ENCODE measurements at regions not wholly inside any gene's neighbourhood (a gene's known extent, or its start where the extent isn't known, plus 50 kb on each side); places are given as distances from the start of the nearest gene placed in this dataset.

- intact Hi-C loops (cut with micrococcal nuclease; ENCODE audit: unreplicated experiment) = no loop called here
Observed at GRCh38 chr5:85182344-85182743, 797.7 kb upstream of the EDIL3 start.

GRCh38 chr5:85204289-85204688 lies 819.6 kb upstream of the EDIL3 start:
- ATAC-seq = no peak
- POLR2A ChIA-PET = no interaction called here
- Histone ChIP-seq H3K27ac (ENCODE audit: low read length) (no peak overlapping the region), H3K9me3 (ENCODE audit: control insufficient read depth, insufficient read depth, low read depth, low read length) (no peaks in the 10 kb centered on the region), H3K36me3 (ENCODE audit: control insufficient read depth, insufficient read depth, low read length) (no peaks in the 10 kb centered on the region), H3K27me3 (ENCODE audit: control insufficient read depth, insufficient read depth, low read length) (no peaks in the 10 kb centered on the region), H3K4me3 (ENCODE audit: low read depth in 2 of 2, low read length in 2 of 2) (no peak overlapping the region), H3K4me1 (ENCODE audit: control insufficient read depth, insufficient read depth, low read length) (no peaks in the 10 kb centered on the region)
- TF ChIP-seq TCF7L2 (IDR thresholded peaks at IDR 0.05; ENCODE audit: low read depth, low read length) = no peak
- TF ChIP-seq CTCF (IDR thresholded peaks at IDR 0.05) = no peak
- no peak for TF ChIP-seq SIN3A (IDR thresholded peaks at IDR 0.05; ENCODE audit: borderline replicate concordance, insufficient read depth, low read depth, low read length)
- TF ChIP-seq REST (IDR thresholded peaks at IDR 0.05; ENCODE audit: insufficient read depth in 1 of 2, low read depth in 2 of 2, low read length in 1 of 2) = no peak
- TF ChIP-seq POLR2AphosphoS5 (IDR thresholded peaks at IDR 0.05; ENCODE audit: low read depth, low read length) = no peak
- no TSS peak for BruUV-seq (replicated peaks)
- intact Hi-C loops (cut with micrococcal nuclease; ENCODE audit: unreplicated experiment) (no loop called here), in situ Hi-C loops (cut with HindIII; ENCODE audit: low pct_unique_long_range_greater_than_20kb, low sequenced_read_pairs) (no loop called here)
- DNase-seq (ENCODE audit: low read depth, low spot score) = no peak
- CTCF ChIA-PET = no interaction called here

More at GRCh38 chr5:85182344-85182743, 797.7 kb upstream of the EDIL3 start:
- H3K9me3 ChIP-seq (ENCODE audit: control insufficient read depth, insufficient read depth, low read depth, low read length) = no peaks in the 10 kb centered on the region
- no peaks in the 10 kb centered on the region for H3K36me3 ChIP-seq (ENCODE audit: control insufficient read depth, insufficient read depth, low read length)
- ATAC-seq (no peak), DNase-seq (ENCODE audit: low read depth, low spot score) (no peak)
- no peak for TF ChIP-seq POLR2AphosphoS5 (IDR thresholded peaks at IDR 0.05; ENCODE audit: low read depth, low read length)
- no peak for TF ChIP-seq REST (IDR thresholded peaks at IDR 0.05; ENCODE audit: insufficient read depth in 1 of 2, low read depth in 2 of 2, low read length in 1 of 2)
- no peak for TF ChIP-seq CTCF (IDR thresholded peaks at IDR 0.05)
- no peak for TF ChIP-seq TCF7L2 (IDR thresholded peaks at IDR 0.05; ENCODE audit: low read depth, low read length)
- TF ChIP-seq SIN3A (IDR thresholded peaks at IDR 0.05; ENCODE audit: borderline replicate concordance, insufficient read depth, low read depth, low read length) = no peak
- no peaks in the 10 kb centered on the region for H3K27me3 ChIP-seq (ENCODE audit: control insufficient read depth, insufficient read depth, low read length)
- CTCF ChIA-PET = no interaction called here
- no peak overlapping the region for H3K4me3 ChIP-seq (ENCODE audit: low read depth in 2 of 2, low read length in 2 of 2)
- in situ Hi-C loops (cut with HindIII; ENCODE audit: low pct_unique_long_range_greater_than_20kb, low sequenced_read_pairs) = no loop called here
- no peak overlapping the region for H3K27ac ChIP-seq (ENCODE audit: low read length)
- no TSS peak for BruUV-seq (replicated peaks)
- POLR2A ChIA-PET = no interaction called here
- no peaks in the 10 kb centered on the region for H3K4me1 ChIP-seq (ENCODE audit: control insufficient read depth, insufficient read depth, low read length)

All from Panc1 (cell line).